Caki2 (cell line): ENCODE measurements at regions not wholly inside any gene's neighbourhood (a gene's known extent, or its start where the extent isn't known, plus 50 kb on each side); places are given as distances from the start of the nearest gene placed in this dataset.

Experiments
- DNase-seq: peaks from one replicate; pipeline ENCODE4 v3.0.0-alpha.2; 2015; ENCODE audit warnings: low read depth
- in situ Hi-C: cut with HindIII; loops from 2 replicates; pipeline ENCODE4 v1.10.0; 2016; ENCODE audit warnings: low sequenced_read_pairs, low pct_unique_long_range_greater_than_20kb, mixed read lengths

DNA sequence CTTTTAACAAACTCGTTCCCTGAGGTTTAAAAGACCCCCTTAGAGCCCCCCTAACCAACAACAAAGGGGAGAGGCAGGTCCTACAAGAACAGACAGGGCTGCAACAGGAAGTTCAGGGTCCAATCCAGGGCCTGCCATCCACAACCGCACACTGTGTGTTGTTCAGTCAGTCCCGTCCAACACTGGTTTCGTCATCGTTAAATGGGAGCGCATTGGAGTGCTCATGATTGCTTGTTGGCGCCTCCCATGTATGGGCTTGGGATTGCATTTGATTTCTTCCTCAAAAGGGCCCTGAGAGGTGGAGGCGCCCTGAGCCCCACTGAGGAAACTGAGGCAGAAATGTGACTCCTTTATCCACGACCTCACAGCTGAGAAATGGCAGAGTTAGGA lies 174.1 kb downstream of the MN1 start:
- in situ Hi-C loops = no loop called here
- no peak for DNase-seq

DNA sequence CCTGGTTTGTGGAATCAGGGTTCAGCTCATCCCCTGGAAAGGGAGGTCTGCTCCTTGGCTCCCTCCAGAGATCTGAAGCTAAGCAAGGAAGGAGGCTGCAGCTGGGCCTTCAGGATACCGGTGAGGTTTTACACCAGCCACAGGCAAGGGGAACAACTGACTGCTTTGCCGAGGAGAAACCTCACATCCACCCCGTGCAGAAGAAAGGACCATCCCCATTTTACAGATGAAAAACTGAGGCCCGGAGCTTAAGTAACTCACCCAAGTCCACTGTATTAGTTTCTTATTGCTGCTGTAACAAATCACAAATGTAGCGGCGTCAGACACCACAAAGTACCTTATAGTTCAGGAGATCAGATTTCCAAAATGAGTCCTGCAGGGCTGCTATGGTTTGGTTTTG lies 173.7 kb downstream of the MN1 start:
- no peak for DNase-seq
- in situ Hi-C loops = no loop called here

DNA sequence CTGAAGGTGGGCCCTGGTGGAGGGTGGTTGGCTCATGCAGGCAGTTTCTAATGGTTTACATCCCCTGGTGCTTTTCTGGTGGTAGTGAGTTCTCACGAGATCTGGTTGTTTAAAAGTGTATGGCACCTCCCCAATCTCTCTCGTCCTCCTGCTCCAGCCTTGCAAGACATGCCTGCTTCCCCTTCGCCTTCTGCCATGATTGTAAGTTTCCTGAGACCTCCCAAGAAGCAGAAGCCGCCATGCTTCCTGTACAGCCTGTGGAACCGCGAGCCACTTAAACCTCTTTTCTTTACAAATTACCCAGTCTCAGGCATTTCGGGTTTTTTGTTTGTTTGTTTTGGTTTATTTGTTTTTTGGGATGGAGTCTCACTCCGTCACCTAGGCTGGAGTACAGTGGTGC lies 173.2 kb downstream of the MN1 start:
- no peak for DNase-seq
- in situ Hi-C loops = no loop called here

DNA sequence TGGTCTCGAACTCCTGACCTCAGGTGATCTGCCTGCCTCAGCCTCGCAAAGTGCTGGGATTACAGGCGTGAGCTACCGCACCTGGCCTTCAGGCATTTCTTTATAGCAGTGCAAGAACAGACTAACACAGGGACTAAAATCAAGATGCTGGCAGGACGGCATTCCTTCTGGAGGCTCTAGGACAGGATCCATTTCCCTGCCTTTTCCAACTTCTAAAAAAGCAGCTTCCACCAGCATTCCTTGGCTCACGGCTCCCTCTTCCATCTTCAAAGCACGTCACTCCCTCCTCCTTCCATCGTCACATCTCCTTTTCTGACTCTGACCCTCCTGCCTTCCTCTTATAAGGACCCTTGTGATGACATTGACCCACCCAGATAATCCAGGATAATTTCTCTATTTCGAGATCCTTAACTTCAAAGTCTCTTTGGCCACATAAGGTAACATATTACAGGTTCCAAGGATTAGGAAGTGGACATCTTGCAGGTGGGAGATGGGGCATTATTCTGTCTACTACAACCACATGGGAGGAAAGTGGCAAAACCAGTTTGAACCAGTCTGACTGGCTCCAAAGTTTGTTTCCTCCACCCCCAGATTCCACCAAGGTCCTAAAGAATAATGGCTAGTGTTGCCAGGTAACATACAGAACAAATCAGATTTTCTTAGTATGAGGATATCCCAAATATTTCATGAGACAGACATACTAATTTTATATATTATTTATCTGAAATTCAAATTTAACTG lies 172.5 kb downstream of the MN1 start:
- in situ Hi-C loops = no loop called here
- no peak for DNase-seq

DNA sequence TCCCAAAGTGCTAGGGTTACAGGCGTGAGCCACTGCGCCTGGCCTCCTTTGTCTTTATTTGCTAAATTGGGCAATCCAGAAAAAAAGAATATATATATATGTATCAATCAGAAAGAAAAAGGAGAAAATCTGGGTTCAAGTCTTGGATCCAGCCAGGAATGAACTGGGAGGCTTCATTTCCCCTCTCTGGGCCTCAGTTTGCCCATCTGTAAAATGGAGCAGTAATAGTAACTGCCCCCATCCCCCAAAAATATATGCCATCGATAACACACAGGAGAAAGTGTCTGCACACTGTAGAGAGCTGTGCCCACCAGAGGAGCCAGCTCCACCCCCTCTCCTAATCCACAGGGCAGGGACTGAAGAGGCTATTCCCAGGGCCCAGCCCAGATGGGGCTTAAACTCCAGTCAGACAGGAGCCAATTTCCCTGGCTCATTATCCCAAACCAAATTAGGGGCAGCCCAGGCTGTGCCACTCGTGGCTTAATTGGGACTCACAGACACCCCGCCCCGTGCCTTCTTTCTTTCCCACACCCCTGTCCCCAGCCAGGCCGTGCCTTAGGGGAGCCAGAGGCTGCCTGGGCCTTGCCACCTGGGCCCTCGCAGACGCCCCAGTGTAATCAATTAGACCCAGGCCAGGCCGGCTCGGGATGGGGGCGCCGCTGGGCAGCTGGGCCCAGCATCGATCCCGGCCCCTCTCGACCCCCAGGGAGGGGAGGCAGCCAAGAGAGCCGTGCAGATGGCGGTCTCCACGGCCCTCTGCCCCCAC lies 171.5 kb downstream of the MN1 start:
- in situ Hi-C loops = no loop called here
- DNase-seq = no peak

DNA sequence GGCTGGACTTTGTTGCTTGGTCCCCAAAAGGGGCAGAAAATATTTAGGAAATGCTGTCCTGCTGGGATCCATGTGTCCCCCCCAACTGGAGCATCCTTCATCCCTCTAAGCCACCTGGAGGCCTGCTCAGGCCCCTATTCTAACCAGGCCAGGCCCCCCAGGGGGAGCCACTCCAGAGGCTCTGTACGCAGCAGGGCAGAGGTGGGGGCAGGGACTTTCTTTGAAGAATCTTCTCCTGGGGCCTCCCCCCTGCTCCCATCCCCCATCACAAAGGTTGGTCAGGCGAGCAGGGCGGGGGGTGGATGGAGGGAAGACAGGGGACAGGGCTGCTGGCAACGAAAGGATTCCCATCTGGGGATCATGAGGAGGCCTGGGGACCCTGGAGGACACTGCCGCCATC lies 170.8 kb downstream of the MN1 start:
- no peak for DNase-seq
- in situ Hi-C loops = no loop called here

DNA sequence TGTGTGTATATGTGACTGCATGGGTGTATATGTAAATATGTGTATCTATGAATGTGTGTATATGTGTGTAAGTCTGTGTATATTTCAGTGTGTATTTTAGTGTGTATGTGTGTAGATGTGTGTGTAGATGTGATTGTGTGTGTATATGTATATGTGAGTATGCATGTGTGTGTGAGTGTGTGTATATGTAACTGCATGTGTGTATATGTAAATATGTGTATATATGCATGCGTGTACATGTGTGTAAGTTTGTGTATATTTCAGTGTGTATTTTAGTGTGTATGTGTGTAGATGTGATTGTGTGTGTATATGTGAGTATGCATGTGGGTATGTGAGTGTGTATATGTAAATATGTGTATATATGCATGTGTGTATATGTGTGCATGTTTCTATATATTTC lies 169.9 kb downstream of the MN1 start:
- DNase-seq = no peak

DNA sequence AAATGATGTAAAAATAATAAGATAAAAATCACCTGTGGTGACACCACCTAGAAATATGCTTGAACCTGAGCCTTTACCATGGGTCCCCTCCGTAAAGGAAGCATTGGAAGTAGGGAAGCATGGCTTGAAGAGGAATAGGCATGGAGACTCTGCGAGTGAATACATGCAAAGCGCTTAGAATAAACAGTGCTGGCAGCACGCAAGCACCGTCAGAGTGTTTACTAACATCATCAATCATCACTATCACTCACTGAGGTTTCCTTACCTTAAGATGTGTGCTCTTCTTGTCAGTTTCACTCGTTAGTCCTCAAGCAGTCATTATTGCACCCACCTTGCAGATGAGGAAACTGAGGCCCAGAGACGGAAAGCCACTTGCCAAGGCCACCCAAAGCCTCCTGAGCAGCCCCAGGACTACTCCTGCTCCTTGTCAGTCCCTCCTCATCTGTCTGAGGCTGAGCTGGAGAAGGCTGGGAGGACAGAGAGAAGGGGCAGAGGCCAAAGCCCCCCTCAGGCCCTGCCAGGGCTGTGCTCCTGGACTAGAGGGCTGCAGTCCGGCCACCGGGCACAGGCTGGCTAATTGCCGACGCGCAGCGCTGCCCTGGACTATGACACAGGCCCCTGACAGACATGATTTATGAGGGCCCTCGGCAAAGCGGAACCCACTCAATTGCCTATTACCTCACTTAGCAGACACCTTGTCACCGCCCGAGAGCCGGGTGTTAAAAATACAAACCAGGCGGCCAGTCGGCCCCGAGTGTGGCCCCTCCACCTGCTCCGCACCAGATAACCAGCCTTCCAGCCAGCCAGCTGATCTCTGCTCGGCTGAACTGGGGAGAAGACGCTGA lies 168.9 kb downstream of the MN1 start:
- peak; percentile 18 for DNase-seq
- in situ Hi-C loops = no loop called here

More for the DNA sequence above, 169.9 kb downstream of the MN1 start:
- in situ Hi-C loops = no loop called here

DNA sequence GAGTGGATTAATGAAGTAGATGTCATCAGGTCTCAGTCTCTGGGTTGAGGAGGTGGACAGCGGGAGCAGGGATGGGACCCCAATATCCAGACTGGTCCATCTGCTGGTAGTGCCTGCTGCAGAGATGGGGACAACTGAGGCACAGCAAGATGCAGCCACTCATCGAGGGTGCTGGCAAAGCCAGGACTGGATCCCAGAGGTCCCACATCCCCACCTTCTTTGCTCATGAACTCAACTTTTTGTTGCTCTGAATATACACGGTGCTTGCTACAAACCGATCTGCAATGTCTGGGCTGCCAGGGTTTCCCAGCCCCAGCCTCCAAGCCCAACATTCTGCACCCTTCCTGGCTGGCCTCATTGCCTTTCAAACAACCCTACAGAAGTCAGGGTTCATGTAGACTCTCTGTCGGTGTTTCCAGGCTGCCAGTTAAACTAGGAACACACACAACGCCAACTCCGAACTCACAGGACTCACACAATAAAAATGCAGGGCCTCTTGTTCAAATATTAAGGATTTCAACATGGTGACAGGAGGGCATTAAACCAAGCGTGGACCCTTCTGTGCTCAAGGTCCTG lies 168.2 kb downstream of the MN1 start:
- in situ Hi-C loops = no loop called here
- DNase-seq = no peak

DNA sequence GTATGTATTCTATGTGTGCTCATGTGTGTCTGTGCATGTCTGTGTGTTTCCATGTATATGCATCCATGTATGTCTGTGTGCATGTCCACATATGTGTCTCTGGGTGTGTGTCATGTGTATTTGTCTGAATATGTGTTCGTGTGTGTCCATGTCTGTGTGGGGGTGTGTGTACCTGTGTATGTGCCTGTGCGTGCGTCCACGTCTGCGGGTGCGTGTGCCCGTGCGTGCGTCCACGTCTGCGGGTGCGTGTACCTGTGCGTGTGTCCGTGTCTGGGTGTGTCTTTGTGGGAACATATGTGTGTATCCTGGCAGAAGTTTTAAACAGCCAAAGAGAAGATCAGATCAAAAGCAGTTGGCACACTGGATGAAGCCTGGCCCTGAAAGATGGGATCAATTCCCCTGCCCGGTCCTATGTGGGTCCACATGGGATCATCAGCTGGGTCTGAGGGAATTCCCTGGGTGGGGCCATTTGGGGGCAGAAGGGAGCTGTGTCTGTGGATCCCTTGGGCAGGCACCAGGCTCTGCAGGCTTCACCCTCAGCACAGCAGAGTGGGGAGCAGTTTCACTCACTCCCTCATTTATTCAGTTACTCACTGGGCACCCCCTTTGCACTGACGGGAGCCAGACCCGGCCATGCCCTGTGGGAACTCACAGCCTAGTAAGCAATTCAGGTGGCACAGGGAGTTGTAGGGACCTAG lies 167.4 kb downstream of the MN1 start:
- DNase-seq = no peak
- in situ Hi-C loops = no loop called here

DNA sequence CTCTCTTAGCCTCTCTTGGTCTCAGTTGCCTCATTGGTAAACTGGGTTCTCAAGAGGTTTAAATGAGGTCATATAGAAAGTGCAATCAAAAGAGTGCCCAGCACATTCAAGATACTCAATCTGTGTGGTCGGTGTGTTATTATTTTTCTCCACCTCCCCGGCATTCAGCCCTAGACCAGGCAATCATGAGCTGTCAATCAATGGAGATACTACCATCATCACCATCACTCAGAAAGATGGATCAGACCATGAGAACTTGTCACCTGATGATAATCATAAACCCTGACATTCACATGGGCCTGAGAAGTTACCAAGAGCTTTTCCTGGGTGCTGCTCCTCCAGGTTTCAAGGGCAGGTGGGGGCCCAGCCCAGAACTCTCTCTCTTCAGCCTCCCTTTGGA lies 166.1 kb downstream of the MN1 start:
- no peak for DNase-seq

DNA sequence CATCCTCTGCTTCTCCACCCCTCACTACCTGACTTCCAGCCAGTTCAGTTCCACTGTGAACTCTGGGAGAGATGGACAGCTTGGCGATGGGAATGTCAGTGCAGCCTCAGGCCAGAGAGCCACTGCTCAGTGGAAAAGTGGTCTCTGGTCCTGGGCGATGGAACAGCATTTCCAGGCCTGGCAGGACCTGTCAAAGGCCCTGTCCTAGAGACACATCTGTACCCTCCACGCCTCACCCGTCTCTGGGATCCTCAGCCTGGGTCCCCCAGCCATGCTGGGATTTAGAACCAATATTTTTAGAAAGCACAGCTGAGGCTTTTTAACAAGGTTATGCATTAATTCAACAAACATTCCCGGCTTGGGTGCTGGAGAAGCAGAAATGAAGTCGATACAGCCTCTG lies 165.7 kb downstream of the MN1 start:
- DNase-seq = no peak

More for the DNA sequence above, 166.1 kb downstream of the MN1 start:
- in situ Hi-C loops = no loop called here

DNA sequence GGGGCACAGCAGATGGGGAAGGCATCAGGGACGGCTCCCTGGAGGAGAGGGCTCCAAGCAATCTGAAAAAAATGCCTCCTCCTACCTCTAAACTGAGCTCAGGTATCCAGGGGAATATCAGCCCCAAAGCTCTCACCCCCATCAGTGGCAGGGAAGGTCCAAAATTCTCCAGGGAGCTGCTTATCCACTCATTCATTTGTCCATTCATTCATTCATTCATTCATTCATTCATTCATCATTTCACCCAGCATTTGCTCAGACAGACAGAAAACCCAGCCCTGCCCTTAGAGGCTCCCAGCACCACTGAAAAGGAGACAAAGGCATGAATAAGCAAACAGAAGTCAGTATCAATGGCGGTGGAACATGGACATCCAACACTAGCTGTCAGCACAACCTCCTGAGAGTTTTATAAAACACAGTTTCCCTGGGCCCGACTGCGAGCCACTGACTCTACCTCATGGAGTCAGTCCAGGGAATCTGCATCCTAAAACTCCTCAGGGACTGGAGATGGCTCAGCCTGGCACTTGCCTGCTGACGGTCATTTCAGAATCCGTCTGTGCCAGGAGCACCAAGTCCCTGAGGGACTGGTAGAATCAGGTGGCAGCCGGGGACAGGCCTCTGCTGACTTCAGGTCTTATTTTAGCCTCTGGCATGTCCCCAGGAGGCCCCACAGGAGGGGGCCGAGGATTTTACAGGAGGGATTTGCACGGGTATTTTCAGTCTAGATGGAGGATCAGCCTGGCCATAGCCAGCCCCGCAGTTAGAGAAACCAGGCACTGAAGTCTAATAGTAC lies 164.6 kb downstream of the MN1 start:
- no peak for DNase-seq
- in situ Hi-C loops = no loop called here

More for the DNA sequence above, 165.7 kb downstream of the MN1 start:
- in situ Hi-C loops = no loop called here

DNA sequence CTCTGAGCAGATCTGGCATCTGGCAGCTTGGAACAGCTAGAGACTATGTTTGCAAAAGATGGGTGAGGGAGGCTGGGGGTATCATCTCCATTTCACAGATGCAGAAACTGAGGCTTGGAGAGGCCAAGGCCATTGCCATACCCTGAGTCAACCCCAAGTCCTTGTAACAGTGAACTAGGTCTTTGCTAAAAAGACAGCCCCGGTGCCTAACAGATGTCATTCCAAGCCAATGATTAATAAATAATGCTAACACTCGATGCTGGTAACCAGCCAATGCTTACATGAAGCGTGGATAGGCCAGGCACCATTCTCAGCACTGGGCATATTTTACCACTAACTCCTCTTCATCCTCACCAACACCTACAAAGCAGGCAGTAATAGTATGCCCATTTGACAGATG lies 164.0 kb downstream of the MN1 start:
- in situ Hi-C loops = no loop called here
- DNase-seq = no peak

DNA sequence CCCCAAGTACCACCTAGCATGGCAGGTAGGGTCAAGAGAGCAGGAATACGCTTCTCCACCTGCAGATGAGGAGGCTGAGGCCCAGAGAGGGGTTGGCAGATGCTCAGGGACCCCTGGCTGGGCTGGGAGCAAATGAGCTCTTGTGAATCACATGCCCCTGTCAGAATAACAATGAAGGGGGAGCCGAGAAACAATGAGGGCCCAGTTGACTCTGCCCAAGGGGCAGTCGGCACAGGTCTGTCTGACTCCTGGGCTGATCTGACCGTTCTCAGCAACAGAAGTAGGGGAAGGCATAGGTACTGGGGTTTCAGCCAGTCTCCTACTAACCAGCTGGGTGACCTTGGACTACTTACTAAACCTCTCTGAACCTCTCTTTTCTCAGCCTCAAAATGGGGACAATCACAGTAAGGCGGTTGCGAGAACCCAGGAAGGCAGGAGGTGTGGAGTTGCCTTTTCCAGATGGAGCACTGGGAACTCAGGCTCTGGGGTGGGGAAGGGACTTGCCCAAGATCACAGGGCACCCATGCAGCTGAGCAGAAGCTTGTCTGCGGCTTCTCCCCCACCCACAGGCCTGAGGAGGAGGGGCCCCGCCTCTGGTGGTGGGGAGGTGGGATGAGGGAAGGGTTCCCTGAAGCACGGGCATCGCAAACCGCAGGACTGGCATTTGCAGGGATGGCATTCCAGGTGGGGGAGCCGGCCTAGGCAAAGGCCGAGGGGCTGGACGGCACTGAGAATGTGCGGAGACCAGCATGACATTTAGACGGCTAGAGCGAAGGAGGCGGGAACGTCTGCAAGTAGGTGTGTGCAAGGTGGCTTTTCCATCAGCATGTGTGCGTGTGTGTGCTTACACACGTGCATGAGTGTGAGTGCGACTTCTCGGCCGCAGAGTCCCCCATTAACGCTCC lies 163.0 kb downstream of the MN1 start:
- in situ Hi-C loops = no loop called here

DNA sequence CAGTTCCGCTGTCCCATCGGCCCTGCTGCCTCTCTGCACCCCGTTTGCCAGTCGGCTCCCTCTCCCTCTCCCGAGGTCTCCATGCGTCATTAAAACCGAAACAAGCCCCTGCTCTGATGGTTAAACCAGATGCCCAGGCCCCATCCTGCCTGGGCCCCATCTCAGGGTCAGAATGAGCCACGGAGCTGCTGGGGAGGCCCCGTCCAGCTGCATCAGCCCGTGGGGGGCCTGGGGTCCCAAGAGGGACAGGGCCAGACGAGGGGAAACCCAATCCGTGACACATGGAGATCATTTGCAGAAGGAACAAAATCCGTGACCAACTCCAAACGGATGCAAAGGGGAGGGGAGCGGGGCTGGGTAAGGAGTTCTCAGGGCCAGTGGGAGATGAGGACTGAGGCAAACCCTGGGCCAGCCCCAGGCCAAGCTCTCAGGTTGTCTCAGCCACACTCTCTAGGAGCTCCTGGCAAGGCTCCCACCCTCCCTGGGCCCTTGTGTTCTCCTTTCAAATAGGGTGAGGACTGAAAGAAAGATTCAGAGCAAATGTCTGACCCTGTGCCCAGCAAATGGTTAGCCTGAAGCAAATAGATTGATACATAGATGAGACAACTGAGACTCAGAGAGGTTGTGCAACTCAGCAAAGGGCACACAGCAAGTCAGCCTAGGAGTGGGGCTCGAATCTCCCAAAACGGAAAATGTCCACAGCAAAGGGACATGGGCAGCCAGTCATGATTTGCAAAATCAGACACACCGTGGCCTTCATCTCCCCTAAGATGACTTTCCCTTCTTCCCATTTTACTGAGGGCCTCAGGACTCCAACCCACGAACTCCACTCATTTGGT lies 162.1 kb downstream of the MN1 start:
- in situ Hi-C loops = no loop called here
- DNase-seq = no peak

More for the DNA sequence above, 163.0 kb downstream of the MN1 start:
- DNase-seq = no peak
